SK-N-SH treated with all-trans-retinoic acid at 6 μM for 48 hours (cell line): ENCODE measurements at regions not wholly inside any gene's neighbourhood (a gene's known extent, or its start where the extent isn't known, plus 50 kb on each side); places are given as distances from the start of the nearest gene placed in this dataset.

Source experiments
- ATAC-seq: fragments of 200-7000 bp; cut with Tn5 transposase; 3 replicates; pipeline ENCODE4 v1.9.1; 2020; ENCODE audit warnings: mild to moderate bottlenecking, moderate library complexity
- CREB5 ChIP-seq: fragments of 250-450 bp; sonication (Bioruptor Pico); IDR thresholded peaks from 2 replicates; pipeline ENCODE4 v1.5.1; 2020; ENCODE audit warnings: low read depth, mild to moderate bottlenecking, moderate library complexity
- CSDC2 ChIP-seq: fragments of 250-450 bp; sonication (Bioruptor Pico); IDR thresholded peaks from 2 replicates; pipeline ENCODE4 v1.5.0; 2020; ENCODE audit warnings: mild to moderate bottlenecking, moderate library complexity
- ESRRG ChIP-seq: fragments of 250-450 bp; sonication (Bioruptor Pico); IDR thresholded peaks from 2 replicates; pipeline ENCODE4 v1.6.1; 2021; ENCODE audit warnings: mild to moderate bottlenecking
- GLIS3 ChIP-seq: fragments of 250-450 bp; sonication (Bioruptor Pico); IDR thresholded peaks from 2 replicates; pipeline ENCODE4 v1.5.0; 2020; ENCODE audit warnings: mild to moderate bottlenecking, moderate library complexity
- ISL1 ChIP-seq: fragments of 250-450 bp; sonication (Bioruptor Pico); IDR thresholded peaks from 2 replicates; pipeline ENCODE4 v2.1.2; 2022; ENCODE audit warnings: mild to moderate bottlenecking, moderate library complexity
- OSR1 ChIP-seq: fragments of 250-450 bp; sonication (Bioruptor Pico); IDR thresholded peaks from 2 replicates; pipeline ENCODE4 v1.8.0; 2022; ENCODE audit warnings: moderate library complexity, mild to moderate bottlenecking, inconsistent platforms
- PATZ1 ChIP-seq: fragments of 250-450 bp; sonication (Bioruptor Pico); IDR thresholded peaks from 2 replicates; pipeline ENCODE4 v1.8.0; 2020; ENCODE audit warnings: mild to moderate bottlenecking, moderate library complexity, borderline replicate concordance
- POU6F1 ChIP-seq: fragments of 250-450 bp; sonication (Bioruptor Pico); IDR thresholded peaks from 2 replicates; pipeline ENCODE4 v1.8.0; 2021; ENCODE audit warnings: low read depth, mild to moderate bottlenecking, moderate library complexity, borderline replicate concordance
- PPARA ChIP-seq: fragments of 250-450 bp; sonication (Bioruptor Pico); IDR thresholded peaks from 2 replicates; pipeline ENCODE4 v1.5.0; 2020; ENCODE audit warnings: mild to moderate bottlenecking, borderline replicate concordance
- SNAI2 ChIP-seq: fragments of 250-450 bp; sonication (Bioruptor Pico); IDR thresholded peaks from 2 replicates; pipeline ENCODE4 v1.5.0; 2020; ENCODE audit warnings: mild to moderate bottlenecking, moderate library complexity
- TOX ChIP-seq: fragments of 250-450 bp; sonication (Bioruptor Pico); IDR thresholded peaks from 2 replicates; pipeline ENCODE4 v1.8.0; 2021; ENCODE audit warnings: mild to moderate bottlenecking, moderate library complexity, borderline replicate concordance
- TSHZ2 ChIP-seq: fragments of 250-450 bp; sonication (Bioruptor Pico); IDR thresholded peaks from 2 replicates; pipeline ENCODE4 v1.5.0; 2020; ENCODE audit warnings: mild to moderate bottlenecking, moderate library complexity
- ZC3H10 ChIP-seq: fragments of 250-450 bp; sonication (Bioruptor Pico); IDR thresholded peaks from 2 replicates; pipeline ENCODE4 v1.5.1; 2021; ENCODE audit warnings: mild to moderate bottlenecking, moderate library complexity
- ZFP30 ChIP-seq: fragments of 450-650 bp; formaldehyde crosslinking; IDR thresholded peaks from 2 replicates; pipeline ENCODE4 v1.5.0; 2022; ENCODE audit warnings: mild to moderate bottlenecking, moderate library complexity
- ZNF70 ChIP-seq: fragments of 450-650 bp; formaldehyde crosslinking; IDR thresholded peaks from 2 replicates; pipeline ENCODE4 v1.5.0; 2020; ENCODE audit warnings: mild to moderate bottlenecking, moderate library complexity
- ZNF8 ChIP-seq: fragments of 450-650 bp; formaldehyde crosslinking; IDR thresholded peaks from 2 replicates; pipeline ENCODE4 v1.5.0; 2020; ENCODE audit warnings: mild to moderate bottlenecking, moderate library complexity

GRCh38 chr2:43139996-43140621 lies 86.3 kb downstream of the ZFP36L2 start (continued):
- TF ChIP-seq POU6F1 (no peak), TOX (CRISPR knock-in tag) (no peak), GLIS3 (no peak), CREB5 (CRISPR knock-in tag) (no peak), SNAI2 (no peak)

GRCh38 chr2:43139501-43139900 lies 86.9 kb downstream of the ZFP36L2 start:
- ATAC-seq = no peak
- TF ChIP-seq ESRRG (no peak), ISL1 (CRISPR knock-in tag) (no peak), CREB5 (CRISPR knock-in tag) (no peak), OSR1 (CRISPR knock-in tag) (no peak), ZNF8 (no peak), CSDC2 (no peak), GLIS3 (no peak), TSHZ2 (CRISPR knock-in tag) (no peak), PATZ1 (CRISPR knock-in tag) (no peak), SNAI2 (no peak)
- TF ChIP-seq, all 23 proteins: peak for 0

- no peak for TF ChIP-seq ZNF8
- TF ChIP-seq CREB5 (CRISPR knock-in tag) = no peak
- no peak for TF ChIP-seq ZNF70 (CRISPR knock-in tag)
- no peak for TF ChIP-seq PPARA (CRISPR knock-in tag)
- no peak for TF ChIP-seq ESRRG
- no peak for TF ChIP-seq OSR1 (CRISPR knock-in tag)
- no peak for TF ChIP-seq TSHZ2 (CRISPR knock-in tag)
- no peak for TF ChIP-seq ZFP30 (CRISPR knock-in tag)
- TF ChIP-seq ZC3H10 (CRISPR knock-in tag) = no peak
- TF ChIP-seq, all 23 proteins: peak for 0
- no peak for ATAC-seq
Measured at GRCh38 chr2:43138441-43138840, 88.0 kb downstream of the ZFP36L2 start.
